GM13977 (cell line): ENCODE measurements at regions not wholly inside any gene's neighbourhood (a gene's known extent, or its start where the extent isn't known, plus 50 kb on each side); places are given as distances from the start of the nearest gene placed in this dataset.

Source experiments
- DNase-seq: peaks from one replicate; pipeline ENCODE4 v3.0.0; 2012; ENCODE audit warnings: low spot score
- in situ Hi-C: fragments of 300-500 bp; cut with MboI; formaldehyde crosslinking; loops from one replicate; pipeline ENCODE4 v1.12.0; 2022; ENCODE audit warnings: low sequenced_read_pairs, low pct_unique_long_range_greater_than_20kb, mixed read lengths, inconsistent platforms; ENCODE audit not compliant: unreplicated experiment
- TF ChIP-seq, protein P1 (sequence below): IDR thresholded peaks from 2 replicates; pipeline ENCODE4 v1.5.1; 2012; ENCODE audit warnings: mild to moderate bottlenecking, control low read depth; ENCODE audit not compliant: insufficient read depth; ENCODE audit errors: extremely low read depth, missing control alignments

GRCh38 chr9:19840953-19841352 is 52.1 kb upstream of the SLC24A2 start:
- in situ Hi-C loops = no loop called here
- TF ChIP-seq, protein P1, sequence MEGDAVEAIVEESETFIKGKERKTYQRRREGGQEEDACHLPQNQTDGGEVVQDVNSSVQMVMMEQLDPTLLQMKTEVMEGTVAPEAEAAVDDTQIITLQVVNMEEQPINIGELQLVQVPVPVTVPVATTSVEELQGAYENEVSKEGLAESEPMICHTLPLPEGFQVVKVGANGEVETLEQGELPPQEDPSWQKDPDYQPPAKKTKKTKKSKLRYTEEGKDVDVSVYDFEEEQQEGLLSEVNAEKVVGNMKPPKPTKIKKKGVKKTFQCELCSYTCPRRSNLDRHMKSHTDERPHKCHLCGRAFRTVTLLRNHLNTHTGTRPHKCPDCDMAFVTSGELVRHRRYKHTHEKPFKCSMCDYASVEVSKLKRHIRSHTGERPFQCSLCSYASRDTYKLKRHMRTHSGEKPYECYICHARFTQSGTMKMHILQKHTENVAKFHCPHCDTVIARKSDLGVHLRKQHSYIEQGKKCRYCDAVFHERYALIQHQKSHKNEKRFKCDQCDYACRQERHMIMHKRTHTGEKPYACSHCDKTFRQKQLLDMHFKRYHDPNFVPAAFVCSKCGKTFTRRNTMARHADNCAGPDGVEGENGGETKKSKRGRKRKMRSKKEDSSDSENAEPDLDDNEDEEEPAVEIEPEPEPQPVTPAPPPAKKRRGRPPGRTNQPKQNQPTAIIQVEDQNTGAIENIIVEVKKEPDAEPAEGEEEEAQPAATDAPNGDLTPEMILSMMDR = no peak
- DNase-seq = no peak
